NOMO-1 (cell line): ENCODE measurements at regions not wholly inside any gene's neighbourhood (a gene's known extent, or its start where the extent isn't known, plus 50 kb on each side); places are given as distances from the start of the nearest gene placed in this dataset.

Source experiments
- DNase-seq, 2 experiments: peaks; one replicate each; lab custom pipeline; 2025; ENCODE audit not compliant: unreplicated experiment in 2 of 2; lab: John Stamatoyannopoulos, UW

- no peak for DNase-seq
Observed at GRCh38 chr11:79920480-79920879, 479.6 kb upstream of the TENM4 start.

GRCh38 chr11:79919350-79919749 is 478.5 kb upstream of the TENM4 start:
- DNase-seq, result no peak

- DNase-seq, result no peak
Observed at GRCh38 chr11:79918846-79919245, 478.0 kb upstream of the TENM4 start.

GRCh38 chr11:79906164-79906563 is 465.3 kb upstream of the TENM4 start:
- no peak for DNase-seq

GRCh38 chr11:79902493-79902892 is 461.7 kb upstream of the TENM4 start:
- DNase-seq, result no peak

GRCh38 chr11:79897896-79898295 is 457.1 kb upstream of the TENM4 start:
- DNase-seq, result no peak

GRCh38 chr11:79896258-79896657 is 455.4 kb upstream of the TENM4 start:
- DNase-seq, result no peak

GRCh38 chr11:79894111-79894510 is 453.3 kb upstream of the TENM4 start:
- no peak for DNase-seq

- DNase-seq, result no peak
Observed at GRCh38 chr11:79890272-79890671, 449.4 kb upstream of the TENM4 start.

GRCh38 chr11:79864882-79865281 is 424.1 kb upstream of the TENM4 start:
- no peak for DNase-seq

GRCh38 chr11:79860336-79860735 is 419.5 kb upstream of the TENM4 start:
- no peak for DNase-seq

- no peak for DNase-seq
Observed at GRCh38 chr11:79857377-79858214, 416.8 kb upstream of the TENM4 start.

GRCh38 chr11:79852176-79852575 is 411.3 kb upstream of the TENM4 start:
- no peak for DNase-seq

GRCh38 chr11:79845002-79845709 is 404.3 kb upstream of the TENM4 start:
- no peak for DNase-seq

- DNase-seq, result no peak
Observed at GRCh38 chr11:79834015-79834414, 393.2 kb upstream of the TENM4 start.

- DNase-seq, result no peak
Observed at GRCh38 chr11:79830446-79830845, 389.6 kb upstream of the TENM4 start.

- no peak for DNase-seq
Observed at GRCh38 chr11:79829891-79830290, 389.1 kb upstream of the TENM4 start.

- DNase-seq, result no peak
Observed at GRCh38 chr11:79822766-79823165, 381.9 kb upstream of the TENM4 start.

GRCh38 chr11:79813551-79813950 is 372.7 kb upstream of the TENM4 start:
- DNase-seq, result no peak

- no peak for DNase-seq
Observed at GRCh38 chr11:79809487-79809886, 368.7 kb upstream of the TENM4 start.

- DNase-seq, result no peak
Observed at GRCh38 chr11:79807506-79807905, 366.7 kb upstream of the TENM4 start.

- no peak for DNase-seq
Observed at GRCh38 chr11:79796704-79797103, 355.9 kb upstream of the TENM4 start.
